Psoas muscle (tissue), 7 donors: ENCODE measurements at regions not wholly inside any gene's neighbourhood (a gene's known extent, or its start where the extent isn't known, plus 50 kb on each side); places are given as distances from the start of the nearest gene placed in this dataset.

Experiments
- ATAC-seq, 4 donors: fragments of 200-7000 bp; cut with Tn5 transposase; one replicate each; pipeline ENCODE4 v1.9.1; 2020; ENCODE audit warnings: moderate library complexity in 3 of 4, mild to moderate bottlenecking in 2 of 4
- DNase-seq, 2 donors: peaks; one replicate each; pipeline ENCODE4 v3.0.0-alpha.2; 2020
- H3K27ac ChIP-seq: fragments of 200-600 bp; one replicate; pipeline ENCODE4 v1.8.0; 2022
- H3K27me3 ChIP-seq, 3 donors: fragments of 200-600 bp in 1 of 3; one replicate each; pipeline versions ENCODE4 v1.6.1 to v1.8.0; 2013 to 2022; ENCODE audit warnings: low read length in 2 of 3, mild to moderate bottlenecking in 2 of 3, moderate library complexity in 1 of 3; ENCODE audit not compliant: insufficient read depth in 3 of 3
- H3K36me3 ChIP-seq, 2 donors: fragments of 200-600 bp in 1 of 2; one replicate each; pipeline versions ENCODE4 v1.6.1 to v1.8.0; 2013 to 2022; ENCODE audit warnings: low read depth in 1 of 2, mild to moderate bottlenecking in 1 of 2, moderate library complexity in 1 of 2; ENCODE audit not compliant: insufficient read depth in 1 of 2
- H3K4me1 ChIP-seq: fragments of 200-600 bp; one replicate; pipeline ENCODE4 v1.8.0; 2022
- H3K4me3 ChIP-seq: fragments of 200-600 bp; one replicate; pipeline ENCODE4 v1.8.0; 2022; ENCODE audit warnings: mild to moderate bottlenecking
- H3K9me3 ChIP-seq: fragments of 200-600 bp; one replicate; pipeline ENCODE4 v1.8.0; 2022
- WGBS, 3 donors: extraction: QIAGEN DNeasy Blood & Tissue Kit; methylation state at CpG; one replicate each; pipeline versions ENCODE4 v1.1.6 to v1.1.7; 2013; 5-methylcytosine and 5-hydroxymethylcytosine counted together
- intact Hi-C, 2 donors: fragments of 100-400 bp; cut with DNase I; formaldehyde crosslinking; loops; one replicate each; pipeline versions ENCODE4 v1.11.0 to v1.14.2; 2022
- TF ChIP-seq, protein P1 (sequence below): fragments of 200-600 bp; IDR thresholded peaks from one replicate; pipeline ENCODE4 v1.8.0; 2022; ENCODE audit warnings: antibody characterized with exemption
- donor health status: healthy with polysubstance abuse.
- donor health status: DM: no; HTN: no; CAD: no; lungs with moderate emphysema.
- donor health status: Bipolar disorder and iron deficiency.
- donor health status: healthy.
- donor health status: DM: yes; HTN: yes; CAD: no.
- donor health status: DM: no; HTN: no; CAD: no.
- donor health status: DM: yes; HTN: yes; CAD: no.

DNA sequence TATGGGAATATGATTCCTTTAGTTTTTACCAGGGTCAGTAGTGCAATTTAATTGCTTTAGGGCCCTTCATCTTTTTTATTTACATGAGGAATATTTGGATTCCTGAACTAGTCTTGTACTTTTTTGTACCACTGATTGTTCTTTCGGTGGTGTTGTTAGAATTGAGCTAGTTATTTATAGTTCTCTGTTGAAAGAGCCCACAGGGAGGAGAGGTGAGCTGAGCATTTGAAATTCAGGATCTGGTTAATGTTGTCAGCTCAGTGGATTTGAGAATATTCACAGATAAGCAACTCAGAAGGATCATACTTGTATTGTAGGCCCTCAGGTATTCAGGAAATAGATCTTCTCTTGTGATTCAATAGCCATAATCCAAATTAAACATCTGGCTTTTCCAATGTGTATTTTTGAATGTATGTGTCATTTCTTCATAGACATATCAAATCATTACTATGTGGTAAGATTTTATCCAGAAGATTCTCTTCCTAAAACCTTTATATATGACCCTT is 613.2 kb downstream of the ISL1 start:
- ATAC-seq (no peak), DNase-seq (no peak)
- Histone ChIP-seq H3K4me3 (no peak overlapping the region), H3K36me3 (no peaks in the 10 kb centered on the region), H3K27me3 (no peaks in the 10 kb centered on the region), H3K4me1 (no peaks in the 10 kb centered on the region), H3K27ac (no peak overlapping the region), H3K9me3 (no peaks in the 10 kb centered on the region)
- TF ChIP-seq, protein P1, sequence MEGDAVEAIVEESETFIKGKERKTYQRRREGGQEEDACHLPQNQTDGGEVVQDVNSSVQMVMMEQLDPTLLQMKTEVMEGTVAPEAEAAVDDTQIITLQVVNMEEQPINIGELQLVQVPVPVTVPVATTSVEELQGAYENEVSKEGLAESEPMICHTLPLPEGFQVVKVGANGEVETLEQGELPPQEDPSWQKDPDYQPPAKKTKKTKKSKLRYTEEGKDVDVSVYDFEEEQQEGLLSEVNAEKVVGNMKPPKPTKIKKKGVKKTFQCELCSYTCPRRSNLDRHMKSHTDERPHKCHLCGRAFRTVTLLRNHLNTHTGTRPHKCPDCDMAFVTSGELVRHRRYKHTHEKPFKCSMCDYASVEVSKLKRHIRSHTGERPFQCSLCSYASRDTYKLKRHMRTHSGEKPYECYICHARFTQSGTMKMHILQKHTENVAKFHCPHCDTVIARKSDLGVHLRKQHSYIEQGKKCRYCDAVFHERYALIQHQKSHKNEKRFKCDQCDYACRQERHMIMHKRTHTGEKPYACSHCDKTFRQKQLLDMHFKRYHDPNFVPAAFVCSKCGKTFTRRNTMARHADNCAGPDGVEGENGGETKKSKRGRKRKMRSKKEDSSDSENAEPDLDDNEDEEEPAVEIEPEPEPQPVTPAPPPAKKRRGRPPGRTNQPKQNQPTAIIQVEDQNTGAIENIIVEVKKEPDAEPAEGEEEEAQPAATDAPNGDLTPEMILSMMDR: no peak
- WGBS, 3 donors: 49 to 67% (median 59%) methylated on average over 1 of the region's 1 CpG
- intact Hi-C loops: no loop called here

DNA sequence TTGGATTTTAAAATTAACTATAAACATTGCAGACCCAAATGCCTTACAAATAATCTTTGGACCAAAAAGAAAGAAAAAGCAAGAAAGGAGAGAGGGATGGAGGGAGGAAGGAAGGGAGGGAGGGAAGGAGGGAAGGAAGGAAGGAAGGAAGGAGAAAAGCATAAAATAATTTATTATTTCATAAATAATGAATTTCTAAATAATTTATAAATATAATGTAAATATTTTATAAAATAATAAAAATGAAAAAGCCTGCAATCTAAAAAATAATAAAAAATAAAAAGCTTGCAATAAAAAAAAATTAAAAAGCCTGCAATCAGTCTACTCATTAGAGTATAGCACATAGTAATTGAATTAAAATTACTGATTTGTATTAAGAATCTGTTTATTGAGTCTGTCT is 614.3 kb downstream of the ISL1 start:
- Histone ChIP-seq H3K27ac (no peak overlapping the region), H3K4me1 (no peaks in the 10 kb centered on the region), H3K27me3 (no peaks in the 10 kb centered on the region), H3K36me3 (no peaks in the 10 kb centered on the region), H3K4me3 (no peak overlapping the region), H3K9me3 (no peaks in the 10 kb centered on the region)
- TF ChIP-seq, protein P1: no peak
- ATAC-seq (no peak), DNase-seq (no peak)
- intact Hi-C loops: no loop called here

DNA sequence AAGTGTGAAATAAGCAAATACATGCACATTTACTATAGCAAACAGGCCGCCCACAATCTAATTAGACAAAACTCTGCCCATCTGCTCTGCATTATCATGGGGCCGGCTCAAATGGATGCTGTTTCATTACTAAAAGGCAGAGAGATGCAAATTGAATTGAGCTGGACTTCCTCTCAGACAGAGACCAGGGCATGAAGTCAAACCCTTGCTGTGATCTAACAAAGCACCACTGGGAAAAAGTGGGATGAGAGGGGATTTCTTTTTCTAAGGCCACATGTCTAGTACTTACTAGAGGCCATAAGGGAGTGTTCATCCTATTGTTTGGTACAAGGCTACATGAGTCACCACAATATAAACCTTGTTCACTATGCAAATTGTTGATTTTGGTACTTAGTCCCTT is 614.7 kb downstream of the ISL1 start:
- Histone ChIP-seq H3K27me3 (no peaks in the 10 kb centered on the region), H3K27ac (no peak overlapping the region), H3K4me3 (no peak overlapping the region), H3K4me1 (no peaks in the 10 kb centered on the region), H3K9me3 (no peaks in the 10 kb centered on the region), H3K36me3 (no peaks in the 10 kb centered on the region)
- DNase-seq (no peak), ATAC-seq (no peak)
- TF ChIP-seq, protein P1: no peak
- intact Hi-C loops: no loop called here
- WGBS, 3 donors: 59 to 71% (median 67%) methylated on average over 2 of the region's 2 CpGs

DNA sequence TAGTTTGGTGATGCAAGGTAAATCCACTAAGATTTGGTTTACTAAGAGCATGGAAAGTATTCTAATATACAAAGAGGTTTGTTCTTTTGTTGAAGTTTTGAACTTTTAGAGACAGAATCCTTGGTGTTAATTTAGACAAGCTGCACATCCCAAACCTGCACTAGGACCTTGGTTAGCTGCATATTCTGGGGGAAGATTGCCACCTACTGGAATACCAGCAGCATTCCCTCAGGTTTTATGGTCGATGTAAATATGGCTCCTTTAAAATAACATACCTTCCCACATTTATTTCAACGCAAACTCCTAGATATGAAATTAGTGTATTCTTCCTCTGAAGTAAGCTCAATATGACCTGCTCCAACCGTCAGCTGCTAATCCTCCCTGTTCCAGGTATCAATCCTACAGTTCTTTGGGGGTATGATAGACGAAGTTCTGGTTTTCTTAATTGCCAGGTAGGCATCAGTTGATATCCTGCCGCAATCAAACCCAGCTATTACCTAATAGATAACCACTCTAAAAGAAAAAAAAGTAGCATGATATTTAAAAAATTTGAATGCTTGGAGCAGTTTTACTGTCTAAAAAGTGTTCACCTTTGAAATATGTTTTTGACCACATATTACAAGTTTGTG is 624.1 kb downstream of the ISL1 start:
- no peak for ATAC-seq

More for the DNA sequence above, 624.1 kb downstream of the ISL1 start:
- H3K4me3 ChIP-seq: no peak overlapping the region
- H3K4me1 ChIP-seq: no peaks in the 10 kb centered on the region
- no peaks in the 10 kb centered on the region for H3K9me3 ChIP-seq
- no peak overlapping the region for H3K27ac ChIP-seq
- intact Hi-C loops: loop anchor here in 1 of 2 donors (10.0 kb wide), 1 partner anchor 1043 kb away; no protein-coding TSS in a partner anchor
- DNase-seq: no peak
- WGBS, 3 donors: 32 to 37% (median 34%) methylated on average over 5 of the region's 5 CpGs
- H3K36me3 ChIP-seq: no peaks in the 10 kb centered on the region
- H3K27me3 ChIP-seq: no peaks in the 10 kb centered on the region
- TF ChIP-seq, protein P1: peak; percentile 42
